NCI-H1092 (cell line): ENCODE measurements at regions not wholly inside any gene's neighbourhood (a gene's known extent, or its start where the extent isn't known, plus 50 kb on each side); places are given as distances from the start of the nearest gene placed in this dataset.

Experiments used
- DNase-seq: peaks from one replicate; lab custom pipeline; 2025; lab: John Stamatoyannopoulos, UW

DNA sequence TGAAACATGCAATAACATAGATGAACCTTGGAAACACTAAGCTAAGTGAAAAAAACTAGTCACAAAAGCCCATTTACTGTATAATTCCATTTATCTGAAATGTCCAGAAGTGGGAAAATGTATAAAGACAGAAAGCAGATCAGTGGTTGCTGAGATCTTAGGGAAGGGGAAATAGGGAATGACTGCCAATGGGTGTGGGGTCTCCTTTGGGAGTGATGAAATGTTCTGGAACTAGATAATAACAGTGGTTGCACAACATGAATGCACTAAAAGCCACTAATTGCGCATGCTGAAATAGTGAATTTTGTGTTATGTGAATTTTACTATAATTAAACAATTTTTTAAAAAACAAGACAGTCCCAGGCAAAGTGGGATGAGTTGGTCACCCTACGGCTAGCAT, 472.8 kb downstream of the CCDC171 start:
- DNase-seq: no peak

DNA sequence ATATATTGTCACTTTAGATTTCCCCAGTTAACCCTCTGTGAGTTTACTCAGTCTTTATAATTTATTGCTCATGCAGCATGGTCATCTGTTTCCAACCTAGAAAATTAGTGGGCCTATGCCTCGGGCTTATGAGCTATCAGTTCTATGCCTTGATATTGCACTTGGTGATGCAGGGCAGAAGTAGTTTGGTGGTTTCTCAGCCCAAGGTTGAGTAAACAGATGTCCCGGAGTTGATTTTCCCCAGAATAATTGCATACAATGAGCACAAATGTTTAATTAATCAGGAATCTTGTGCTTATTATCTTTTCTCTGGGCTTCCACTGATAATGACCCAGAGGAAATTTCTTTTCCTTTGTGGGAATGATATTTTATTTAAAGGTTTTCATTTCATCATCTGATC, 474.0 kb downstream of the CCDC171 start:
- no peak for DNase-seq

DNA sequence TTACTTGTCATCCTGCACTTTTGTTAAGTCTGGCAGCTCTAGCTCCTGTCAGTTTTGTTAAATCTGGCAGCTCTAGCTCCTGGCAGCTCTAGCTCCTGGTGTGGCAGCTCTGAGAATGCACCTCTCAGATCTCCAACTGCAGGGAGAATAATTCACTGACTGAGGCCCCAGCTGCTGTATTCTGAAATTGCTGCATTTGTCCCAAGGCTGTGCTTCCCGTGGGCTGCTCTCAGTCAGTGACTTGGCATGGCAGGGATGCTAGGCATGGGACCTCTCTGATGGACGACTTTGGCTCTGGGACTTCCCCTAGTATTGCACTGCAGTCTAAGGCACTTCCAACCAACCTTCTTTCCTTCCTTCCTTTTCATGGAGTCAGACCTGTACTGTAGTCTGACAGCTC, 475.7 kb downstream of the CCDC171 start:
- DNase-seq: no peak

DNA sequence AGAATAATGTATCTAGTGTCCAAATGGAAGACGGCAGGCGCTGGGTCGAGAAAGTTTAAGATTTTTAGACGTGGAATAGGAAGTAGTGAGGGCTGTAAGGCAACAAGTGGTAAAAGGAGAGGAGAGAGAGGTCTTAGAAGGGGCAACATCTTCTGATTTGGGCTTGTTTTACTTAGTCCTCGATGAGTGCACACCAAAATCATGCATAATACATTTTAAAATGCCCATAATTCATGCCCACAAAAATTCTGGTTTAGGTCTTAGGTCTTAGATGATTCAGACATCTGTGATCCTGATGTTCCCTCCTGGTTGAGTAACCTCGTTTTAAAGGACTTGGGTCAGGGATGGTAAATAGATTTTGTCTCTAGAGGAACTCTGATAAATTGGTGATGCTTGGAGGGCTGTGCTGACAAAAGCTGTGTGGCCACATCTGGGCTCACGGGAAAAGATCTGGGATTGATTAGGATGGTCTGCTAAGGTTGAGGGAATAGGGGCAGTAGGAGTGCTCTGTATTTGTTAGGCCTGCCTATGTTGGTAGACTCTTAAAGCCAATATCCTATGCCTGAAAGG, 476.3 kb downstream of the CCDC171 start:
- DNase-seq: no peak

DNA sequence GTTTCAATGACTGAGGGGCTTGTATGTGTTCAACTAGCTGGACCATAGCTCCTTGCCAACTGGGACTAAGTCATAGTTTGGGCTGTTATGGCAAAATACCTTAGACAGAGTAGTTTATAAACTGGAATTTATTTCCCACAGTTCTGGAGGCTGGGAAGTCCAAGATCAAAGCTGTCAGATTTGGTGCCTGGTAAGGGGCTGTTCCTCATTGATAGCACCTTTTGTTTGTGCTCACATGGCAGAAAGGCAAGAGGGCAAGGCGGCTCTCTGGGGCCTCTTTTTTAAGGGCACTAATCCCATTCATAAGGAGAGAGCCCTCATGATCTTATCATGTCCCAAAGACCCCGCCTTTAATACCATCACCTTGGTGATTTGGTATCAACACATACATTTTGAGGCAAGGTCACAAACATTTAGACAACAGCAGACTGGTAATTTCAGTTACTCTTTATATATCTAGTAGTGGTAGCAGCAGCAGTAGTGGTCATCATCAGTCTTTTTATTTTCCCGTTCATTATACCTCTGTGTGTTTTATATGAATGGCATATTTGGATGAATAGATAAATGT, 477.0 kb downstream of the CCDC171 start:
- no peak for DNase-seq

DNA sequence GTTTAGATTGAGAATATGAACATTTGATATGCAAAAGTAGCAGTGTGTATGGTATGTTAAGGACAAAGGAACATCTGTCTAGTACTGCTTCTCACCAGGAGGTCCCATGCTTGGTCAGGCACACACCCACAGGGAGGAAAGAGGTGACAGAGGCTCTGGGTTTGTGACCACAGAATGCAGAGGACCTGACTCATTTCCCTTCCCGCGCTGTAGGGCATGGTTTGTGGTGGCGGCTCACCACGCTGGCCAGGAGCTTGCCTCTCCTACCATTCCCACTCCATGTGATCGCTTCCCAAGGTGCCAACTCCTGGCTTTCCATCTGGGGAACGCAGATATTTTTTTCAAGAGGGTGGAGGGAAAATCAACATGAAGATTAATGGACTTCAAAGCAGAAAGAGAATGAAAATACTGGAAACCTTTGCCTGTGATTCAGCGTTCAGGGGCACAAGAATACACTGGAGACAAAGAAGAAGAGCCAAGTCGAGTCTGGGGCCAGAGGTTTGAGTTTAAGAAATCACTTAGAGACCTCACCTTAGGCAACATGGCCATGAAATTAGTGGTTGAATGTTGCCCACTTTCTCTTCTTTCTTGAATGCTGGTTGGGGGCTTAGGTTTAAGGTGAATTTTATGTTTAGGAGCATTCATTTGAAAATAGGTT, 477.8 kb downstream of the CCDC171 start:
- no peak for DNase-seq

DNA sequence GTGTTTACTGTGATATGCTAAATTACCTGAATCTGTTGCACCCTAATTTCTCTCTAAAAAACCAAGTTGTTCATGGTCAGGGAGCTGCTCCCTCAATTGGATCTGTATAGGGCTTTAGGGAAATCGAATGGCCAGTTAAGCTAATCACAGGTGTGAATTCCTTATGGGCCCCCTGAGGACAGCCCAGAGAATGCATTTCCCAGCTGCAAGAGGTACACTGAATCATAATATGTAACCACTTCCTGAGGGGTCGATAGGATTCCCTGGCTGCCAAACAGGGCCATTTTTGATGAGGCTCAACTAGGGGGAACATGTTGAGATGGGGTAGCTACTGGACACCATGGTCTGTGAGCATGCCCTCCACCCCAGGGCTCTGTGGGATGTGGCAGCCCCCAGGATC, 478.6 kb downstream of the CCDC171 start:
- DNase-seq: no peak

DNA sequence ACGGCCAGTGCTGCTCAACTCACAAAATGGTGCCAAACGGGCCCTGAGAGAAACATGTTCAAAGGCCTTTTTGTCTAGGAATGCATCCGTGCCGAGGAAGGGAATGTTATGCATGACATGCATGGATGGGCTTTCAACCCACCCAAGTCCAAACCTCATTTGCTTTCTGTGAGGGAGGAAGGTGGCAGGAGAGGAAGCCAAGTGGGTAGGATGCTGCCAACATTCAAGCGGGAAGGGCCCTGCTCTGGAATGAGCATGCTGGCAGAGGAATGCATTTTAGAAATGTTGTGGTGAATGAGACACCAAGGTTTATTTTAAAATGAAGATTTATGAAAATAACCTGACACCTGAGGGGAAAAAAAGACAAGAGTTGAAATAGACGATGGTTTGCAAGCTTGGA, 479.1 kb downstream of the CCDC171 start:
- no peak for DNase-seq

DNA sequence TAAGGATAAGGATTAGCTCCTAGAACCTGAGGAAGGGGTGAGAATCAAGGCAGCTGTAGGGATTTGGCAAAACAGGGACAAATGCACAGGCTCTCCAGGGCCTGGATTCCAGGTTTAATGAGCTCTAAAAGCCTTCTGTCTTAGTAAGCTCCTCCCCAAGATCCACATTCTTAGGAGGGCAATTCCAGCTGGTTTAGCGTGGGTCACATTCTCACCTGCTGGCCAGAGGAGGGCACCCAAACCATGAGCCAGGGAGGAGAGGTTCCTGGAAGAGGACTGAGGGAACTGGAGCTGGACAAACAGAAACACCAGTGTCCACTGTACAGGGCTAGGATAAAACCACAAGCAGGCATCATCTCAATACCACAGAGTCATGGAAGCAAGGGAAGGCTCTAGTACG, 480.0 kb downstream of the CCDC171 start:
- no peak for DNase-seq

DNA sequence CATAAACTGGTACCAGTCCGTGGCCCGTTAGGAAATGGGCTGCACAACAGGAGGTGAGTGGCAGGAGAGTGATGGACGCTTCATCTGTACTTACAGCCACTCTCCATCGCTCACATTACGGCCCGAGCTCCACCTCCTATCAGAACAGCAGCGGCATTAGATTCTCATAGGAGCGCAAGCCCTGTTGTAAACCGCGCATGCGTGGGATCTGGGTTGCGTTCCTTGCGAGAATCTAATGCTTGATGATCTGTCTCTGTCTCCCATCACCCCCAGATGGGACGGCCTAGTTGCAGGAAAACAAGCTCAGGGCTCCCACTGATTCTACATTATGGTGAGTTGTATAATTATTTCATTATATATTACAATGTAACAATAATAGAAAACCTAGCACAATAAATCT, 480.4 kb downstream of the CCDC171 start:
- no peak for DNase-seq

DNA sequence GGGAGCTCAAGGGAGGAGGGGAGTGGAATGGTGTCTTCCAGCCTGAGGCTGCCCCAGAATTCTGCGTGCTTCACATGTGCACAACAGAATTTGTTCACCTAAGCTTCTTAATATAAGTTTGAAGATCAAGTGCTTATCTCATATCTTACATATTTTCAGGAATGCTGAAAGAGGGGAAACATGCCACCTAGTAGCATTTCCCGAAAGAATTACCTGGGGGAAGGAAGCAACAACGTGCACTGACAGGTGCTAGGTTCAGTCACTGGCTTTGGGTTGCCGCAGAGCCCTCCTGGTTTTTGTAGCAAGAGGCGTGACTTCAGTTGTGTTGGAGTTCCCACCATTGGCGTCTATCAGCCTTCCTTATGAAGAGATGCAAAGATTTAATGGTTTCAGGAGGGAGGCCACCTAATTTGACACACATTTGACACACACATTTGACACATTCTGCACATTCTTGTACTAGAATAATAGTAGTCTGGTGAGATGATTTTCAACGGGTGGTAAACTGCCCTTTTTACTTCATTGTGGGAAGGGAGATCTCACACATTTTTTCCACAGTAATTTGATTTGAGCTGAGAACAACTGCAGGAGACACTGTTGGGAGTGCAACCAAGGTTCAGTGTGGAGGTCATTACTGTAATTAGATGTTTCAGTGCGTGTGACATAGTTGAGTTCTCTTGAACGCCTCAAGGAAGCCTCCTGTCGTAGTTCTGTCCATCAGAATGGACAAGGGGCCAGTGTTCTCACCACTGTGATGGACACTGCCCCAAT, 481.3 kb downstream of the CCDC171 start:
- DNase-seq: no peak

DNA sequence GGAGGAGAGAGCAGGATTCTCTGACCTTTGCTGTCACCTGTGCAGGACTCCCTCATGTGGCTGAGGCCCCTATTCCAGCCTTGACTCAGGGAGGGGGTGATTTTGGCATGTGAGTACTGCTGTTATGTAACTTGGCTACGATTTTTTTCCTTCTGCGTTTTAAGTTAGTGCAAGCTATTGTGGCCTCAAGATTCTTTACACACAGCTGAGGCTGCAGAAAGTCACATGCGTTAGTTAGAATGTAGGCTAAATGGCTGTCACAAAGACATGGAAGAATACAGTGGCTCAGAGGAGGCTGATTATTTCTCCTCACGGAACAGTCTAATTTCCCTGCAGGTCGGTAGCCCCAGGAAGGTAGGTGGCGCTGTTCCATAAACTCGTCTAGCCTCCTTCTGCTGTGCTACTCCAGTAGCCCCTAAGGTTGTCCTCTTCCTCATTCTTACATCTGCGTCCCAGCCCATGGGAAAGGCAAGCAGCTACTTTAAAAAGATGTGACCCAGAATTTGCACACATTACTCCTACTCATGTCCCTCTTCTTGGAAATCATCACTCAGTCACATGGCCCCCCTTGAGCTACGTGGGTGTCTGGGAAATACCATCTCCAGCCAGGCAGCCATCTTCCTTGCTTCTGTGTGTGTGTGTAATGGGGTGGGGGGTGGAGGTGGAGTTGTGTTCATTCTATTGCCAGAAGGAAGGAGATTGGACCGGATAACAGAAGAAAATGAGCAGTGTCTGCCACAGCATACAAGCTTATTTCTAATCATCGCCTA, 486.6 kb downstream of the CCDC171 start:
- DNase-seq: no peak

DNA sequence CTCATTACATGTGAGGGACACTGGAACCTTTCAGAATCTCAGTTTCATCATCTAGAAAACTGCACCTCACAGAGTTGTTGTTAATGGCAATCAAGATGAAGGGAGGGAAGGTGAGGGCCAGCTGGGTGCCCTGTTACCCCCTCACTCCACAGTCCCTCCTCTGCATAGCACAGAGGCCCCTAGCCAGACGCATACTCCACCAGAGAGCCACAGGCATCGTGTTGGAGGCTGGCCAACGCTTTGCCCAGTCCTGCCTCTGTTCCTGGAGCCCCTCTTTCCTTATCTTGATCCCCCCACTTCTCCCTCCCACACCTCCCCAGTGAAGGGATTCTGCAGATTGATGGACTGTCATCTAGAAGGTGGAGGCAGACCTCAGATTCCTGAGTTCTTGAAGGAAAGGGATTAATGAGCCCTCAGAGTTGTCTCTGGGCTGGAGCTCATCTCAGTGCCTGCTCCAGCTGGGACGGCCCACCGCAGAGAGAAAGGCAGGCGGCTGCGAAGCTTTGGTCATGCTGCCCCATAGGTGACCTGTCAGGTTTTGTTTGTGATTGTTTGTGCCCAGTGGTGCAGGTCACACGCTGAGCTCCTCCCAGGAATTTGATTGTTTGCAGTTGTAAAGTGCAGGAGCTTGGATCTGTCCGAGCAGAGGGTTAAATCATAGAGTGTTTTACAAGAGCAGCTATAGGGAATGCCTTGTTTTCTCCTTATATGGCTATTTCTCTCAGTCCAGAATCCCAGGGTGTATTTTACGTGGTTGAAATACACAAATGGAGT, 487.3 kb downstream of the CCDC171 start:
- no peak for DNase-seq

DNA sequence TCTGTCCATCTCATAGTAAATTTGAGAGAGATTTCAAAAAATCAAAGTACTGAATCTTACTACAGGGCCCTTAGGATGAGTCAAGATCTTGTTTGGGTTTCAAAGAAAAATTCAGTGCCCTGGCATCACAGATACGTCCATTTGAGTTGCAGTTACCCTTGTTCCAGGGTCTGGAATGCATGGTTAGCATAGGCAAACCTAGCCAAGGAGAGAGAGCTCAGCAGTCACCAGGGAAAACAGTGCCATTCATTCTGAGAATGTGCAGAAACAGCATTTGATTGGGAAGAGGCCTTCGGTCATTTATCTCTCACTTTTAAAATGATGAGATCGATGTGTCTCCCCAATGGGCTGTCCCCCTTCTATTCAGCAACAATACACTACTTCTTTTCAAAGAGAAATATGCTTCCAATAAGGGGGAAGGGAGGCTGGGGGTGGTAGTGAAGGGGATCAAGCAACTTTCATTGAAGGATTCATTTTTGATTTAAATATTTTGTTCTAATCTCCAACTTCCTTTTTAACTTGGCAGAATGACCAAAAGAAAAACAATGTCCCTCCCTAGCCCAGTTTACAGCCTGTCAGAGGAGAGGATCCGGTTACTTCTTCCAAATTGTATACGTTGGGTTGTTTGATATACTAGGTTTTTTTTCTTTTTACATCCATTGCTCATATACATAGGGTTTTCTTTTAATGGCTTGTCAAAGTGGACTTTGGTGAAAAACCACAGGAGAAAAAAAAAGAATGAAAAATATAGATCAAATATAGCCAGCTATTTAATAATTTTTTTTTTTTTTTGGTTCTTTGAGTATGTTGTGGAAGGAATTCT, 491.1 kb downstream of the CCDC171 start:
- DNase-seq: no peak

DNA sequence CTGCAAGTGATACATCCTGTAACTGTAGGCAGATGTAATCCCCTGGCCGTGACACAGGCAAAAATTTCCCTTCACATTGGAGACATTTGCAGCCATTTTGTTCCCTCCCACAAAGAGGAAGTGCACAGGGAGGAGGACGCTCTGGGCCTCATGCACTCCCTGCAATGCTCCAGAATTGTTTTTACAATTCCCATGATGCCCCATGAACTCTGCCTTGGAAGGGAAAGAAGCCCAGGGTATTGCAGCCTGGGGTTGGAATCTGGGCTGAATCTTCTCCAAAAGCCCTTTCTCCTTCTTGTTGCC, 491.7 kb downstream of the CCDC171 start:
- DNase-seq: no peak

DNA sequence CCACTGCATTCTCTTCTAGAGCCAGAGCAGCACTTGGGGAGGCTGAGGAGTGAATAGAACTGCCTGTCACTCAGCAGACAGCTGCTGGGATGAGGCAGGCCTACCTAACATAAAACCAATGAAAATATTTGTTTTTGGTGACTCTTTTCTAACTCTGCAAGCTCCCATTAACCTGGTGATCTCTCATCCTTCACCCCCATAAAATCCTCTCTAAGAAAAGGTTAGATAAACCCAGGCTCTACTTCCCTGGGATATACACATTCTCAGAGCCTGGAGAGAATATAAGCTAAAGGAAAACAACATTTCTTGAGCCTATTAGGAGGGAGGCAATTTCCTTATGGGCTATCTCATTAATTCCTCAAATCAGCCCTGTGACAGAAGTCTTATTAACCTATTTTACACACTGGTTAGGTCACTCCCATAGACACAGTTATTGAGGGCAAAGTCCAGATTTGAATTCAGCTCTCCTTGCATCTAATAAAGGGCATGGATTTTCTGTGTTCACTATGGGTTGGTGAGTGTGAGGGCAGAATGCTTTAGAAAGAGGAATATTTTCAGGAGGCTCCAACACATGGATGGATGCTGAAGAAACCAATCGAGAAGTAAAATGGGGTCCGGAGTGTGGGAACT, 492.9 kb downstream of the CCDC171 start:
- DNase-seq: no peak

DNA sequence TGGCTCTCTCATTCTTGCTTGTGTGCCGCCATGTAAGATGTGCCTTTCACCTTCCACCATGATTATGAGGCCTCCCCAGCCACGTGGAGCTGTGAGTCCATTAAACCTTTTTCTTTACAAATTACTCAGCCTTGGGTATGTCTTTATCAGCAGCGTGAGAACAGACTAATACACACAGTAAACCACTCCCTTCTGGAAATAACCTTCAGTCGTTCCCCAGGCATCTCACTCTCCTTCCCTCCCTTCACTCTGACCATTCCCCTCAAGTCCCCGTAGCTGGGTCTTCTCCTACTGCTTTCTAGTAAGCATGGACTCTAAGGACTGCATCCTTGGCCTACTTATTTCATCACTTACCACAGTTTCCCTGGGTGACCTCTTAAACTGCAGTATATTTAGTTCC, 493.9 kb downstream of the CCDC171 start:
- DNase-seq: no peak

DNA sequence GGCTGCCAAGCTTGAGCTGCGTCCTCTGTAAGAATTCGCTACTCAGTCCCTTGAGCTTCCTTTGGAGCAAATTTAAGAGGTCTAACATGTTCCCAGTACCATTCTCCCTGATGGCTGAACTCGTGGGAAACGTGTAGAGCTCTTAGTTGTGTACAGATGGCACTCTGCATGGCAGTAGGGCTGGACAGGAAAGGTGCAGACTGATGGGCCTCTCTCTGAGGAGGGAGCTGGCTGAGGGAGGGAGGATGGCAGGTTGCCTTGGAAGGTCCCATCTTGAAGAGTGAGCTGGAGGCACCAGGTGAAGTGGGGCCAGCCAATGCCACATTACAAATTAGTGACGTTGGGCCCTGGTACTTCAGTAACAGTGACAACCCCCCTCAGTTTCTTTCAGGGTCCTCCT, 495.3 kb downstream of the CCDC171 start:
- no peak for DNase-seq

DNA sequence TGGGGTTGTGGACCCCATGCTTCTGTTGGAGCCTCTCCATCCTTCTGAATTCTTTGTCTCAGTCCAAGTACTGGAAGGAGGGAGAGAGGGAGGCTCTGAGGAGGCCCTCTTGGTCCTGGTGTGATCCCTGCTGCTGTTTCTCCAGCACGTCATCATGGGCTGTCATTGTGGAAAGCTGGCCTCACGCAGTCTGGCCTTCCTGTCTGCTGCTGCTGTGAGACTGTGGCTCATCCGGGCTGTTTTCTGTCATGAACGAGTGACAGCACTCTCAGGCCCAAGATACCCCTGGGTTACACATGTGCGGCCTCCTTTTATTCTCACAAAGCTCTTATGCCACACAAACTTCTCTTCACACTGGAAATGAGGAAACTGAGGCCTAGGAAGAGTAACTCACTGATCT, 499.3 kb downstream of the CCDC171 start:
- DNase-seq: no peak

DNA sequence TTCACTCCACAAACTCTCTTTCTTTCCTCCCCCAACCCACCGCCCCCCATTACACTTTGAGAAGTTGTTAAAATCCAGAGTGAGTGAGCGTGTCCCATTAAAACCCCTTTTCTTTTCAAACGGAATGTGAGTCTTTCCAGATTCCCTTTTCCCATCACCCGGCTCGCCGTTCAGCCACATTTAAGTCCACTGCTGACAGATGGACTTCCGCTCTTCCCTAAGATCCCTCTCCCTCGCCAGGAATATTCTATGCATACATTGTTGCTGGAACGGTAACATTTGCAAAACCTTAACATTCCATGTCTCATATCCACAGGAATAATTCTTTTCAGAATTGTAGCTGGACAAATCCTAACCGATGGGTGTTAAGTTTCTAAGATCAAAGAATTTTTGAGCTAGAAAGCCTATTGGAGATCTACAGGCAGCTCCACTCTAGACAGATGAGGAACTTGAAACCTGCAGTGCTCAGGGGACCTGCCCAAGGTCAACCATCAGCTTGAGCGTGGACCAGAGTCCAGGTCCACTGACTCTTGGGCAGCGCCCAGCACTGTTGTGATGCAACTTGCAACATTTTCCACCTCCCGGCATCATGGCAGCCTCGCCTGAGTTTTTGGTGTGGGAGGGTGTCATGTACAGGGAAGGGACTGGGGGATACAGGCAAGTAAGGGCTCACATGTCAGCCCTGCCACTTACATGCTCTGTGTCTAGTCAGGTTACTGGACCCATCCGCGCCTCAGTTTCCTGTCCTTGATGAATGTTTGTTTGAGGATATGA, 500.1 kb downstream of the CCDC171 start:
- DNase-seq: no peak
